Neural cell (in vitro differentiated cells): ENCODE measurements at regions not wholly inside any gene's neighbourhood (a gene's known extent, or its start where the extent isn't known, plus 50 kb on each side); places are given as distances from the start of the nearest gene placed in this dataset.

ENCODE experiments used
- H2AFZ ChIP-seq: fragments of 200-600, 300-800 bp; sonication (generic), shearing (Covaris generic); 2 replicates; pipeline ENCODE4 v1.6.0; 2014; ENCODE audit warnings: low read depth, mild to moderate bottlenecking, antibody characterized with exemption, low read length, moderate library complexity
- H3F3A ChIP-seq: fragments of 200-600 bp; shearing (Covaris generic); 2 replicates; pipeline ENCODE4 v1.6.1; 2016; ENCODE audit warnings: mild to moderate bottlenecking, moderate library complexity, mixed read lengths, antibody characterized with exemption, low read length; ENCODE audit not compliant: insufficient read depth, poor library complexity, severe bottlenecking
- H3K27ac ChIP-seq: fragments of 200-600, 300-800 bp; sonication (generic), shearing (Covaris generic); 2 replicates; pipeline ENCODE4 v1.5.1; 2014; ENCODE audit warnings: mild to moderate bottlenecking, low read length, moderate library complexity
- H3K27me3 ChIP-seq: fragments of 300-800, 200-600 bp; sonication (generic), shearing (Covaris generic); 2 replicates; pipeline ENCODE4 v1.6.0; 2014; ENCODE audit warnings: mild to moderate bottlenecking, low read depth, low read length, moderate library complexity; ENCODE audit not compliant: insufficient read depth
- H3K36me3 ChIP-seq: fragments of 300-800, 200-600 bp; sonication (generic), shearing (Covaris generic); 2 replicates; pipeline ENCODE4 v1.5.1; 2014; ENCODE audit warnings: mild to moderate bottlenecking, antibody characterized with exemption, low read length, moderate library complexity; ENCODE audit not compliant: insufficient read depth
- H3K4me2 ChIP-seq: fragments of 300-800, 200-600 bp; sonication (generic), shearing (Covaris generic); 2 replicates; pipeline ENCODE4 v1.6.0; 2014; ENCODE audit warnings: mild to moderate bottlenecking, low read length
- H3K4me3 ChIP-seq: fragments of 300-800, 200-600 bp; sonication (generic), shearing (Covaris generic); 2 replicates; pipeline ENCODE4 v1.5.1; 2014; ENCODE audit warnings: mild to moderate bottlenecking, low read length, moderate library complexity
- H3K79me2 ChIP-seq: fragments of 200-600 bp; shearing (Covaris generic); replicated peaks from 2 replicates; pipeline ENCODE4 v1.6.0; 2014; ENCODE audit warnings: mild to moderate bottlenecking, low read length, moderate library complexity; ENCODE audit not compliant: insufficient read depth
- H3K9ac ChIP-seq: fragments of 300-800, 200-600 bp; sonication (generic), shearing (Covaris generic); 2 replicates; pipeline ENCODE4 v1.6.1; 2016; ENCODE audit warnings: mild to moderate bottlenecking, low read length, mixed read lengths
- H3K9me2 ChIP-seq: fragments of 200-600 bp; shearing (Covaris generic); 2 replicates; pipeline ENCODE4 v1.6.1; 2016; ENCODE audit warnings: mild to moderate bottlenecking, low read length, mixed read lengths; ENCODE audit not compliant: insufficient read depth
- H3K9me3 ChIP-seq: fragments of 200-600, 300-800 bp; sonication (generic), shearing (Covaris generic); 2 replicates; pipeline ENCODE4 v1.6.1; 2016; ENCODE audit warnings: mild to moderate bottlenecking, mixed run types, low read length, moderate library complexity, mixed read lengths
- H4K20me1 ChIP-seq: fragments of 200-600 bp; shearing (Covaris generic); 2 replicates; pipeline ENCODE4 v1.6.1; 2016; ENCODE audit warnings: mild to moderate bottlenecking, mixed run types; ENCODE audit not compliant: insufficient read depth
- EP300 ChIP-seq: fragments of 450-650 bp; conservative IDR thresholded peaks from 2 replicates; pipeline ENCODE4 v1.6.1; 2014; ENCODE audit warnings: antibody characterized with exemption, mild to moderate bottlenecking, moderate library complexity; ENCODE audit not compliant: poor library complexity, severe bottlenecking
- MXI1 ChIP-seq: fragments of 450-650 bp; conservative IDR thresholded peaks from 2 replicates; pipeline ENCODE4 v1.6.1; 2014; ENCODE audit warnings: antibody characterized with exemption, mild to moderate bottlenecking; ENCODE audit not compliant: poor library complexity, severe bottlenecking
- POLR2AphosphoS5 ChIP-seq: IDR thresholded peaks from 2 replicates; pipeline ENCODE4 v1.6.1; 2012
- SMC3 ChIP-seq: fragments of 450-650 bp; conservative IDR thresholded peaks from 2 replicates; pipeline ENCODE4 v1.6.1; 2014; ENCODE audit warnings: antibody characterized with exemption, mild to moderate bottlenecking, moderate library complexity; ENCODE audit not compliant: poor library complexity
- TF ChIP-seq, protein P1 (sequence below): fragments of 450-650 bp; IDR thresholded peaks from 2 replicates; pipeline ENCODE4 v1.5.1; 2014; ENCODE audit warnings: antibody characterized with exemption, mild to moderate bottlenecking, moderate library complexity; ENCODE audit not compliant: poor library complexity, severe bottlenecking
- TF ChIP-seq, protein P2 (sequence below): IDR thresholded peaks from 2 replicates; pipeline ENCODE4 v1.6.1; 2012; ENCODE audit warnings: borderline replicate concordance

DNA sequence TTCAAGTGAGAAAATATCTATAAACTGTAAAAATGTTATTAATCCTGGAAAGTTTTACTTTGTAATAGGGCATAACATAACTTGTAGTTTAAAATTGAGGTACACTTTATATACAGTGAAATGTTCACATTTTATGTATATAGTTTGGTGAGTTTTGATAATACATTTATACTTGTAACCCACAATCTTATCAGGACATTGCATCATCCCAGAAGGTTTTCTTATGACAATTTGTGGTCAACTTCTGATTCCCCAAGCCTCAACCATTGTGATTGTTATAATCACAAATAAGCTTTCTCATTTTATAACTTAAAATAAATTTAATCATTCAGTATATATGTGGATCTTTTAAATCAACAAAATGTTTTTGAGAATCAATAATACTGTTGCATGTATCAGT lies 151.1 kb downstream of the TFPI2 start:
- Histone ChIP-seq H2AFZ (no peak overlapping the region), H3K4me3 (no peak overlapping the region), H3K9ac (no peak overlapping the region), H3K4me2 (no peak overlapping the region), H3K27me3 (no peaks in the 10 kb centered on the region), H3K79me2 (no peaks in the 10 kb centered on the region), H3F3A (no peaks in the 10 kb centered on the region), H3K9me2 (no peaks in the 10 kb centered on the region), H3K36me3 (no peaks in the 10 kb centered on the region), H4K20me1 (no peaks in the 10 kb centered on the region), H3K9me3 (no peaks in the 10 kb centered on the region), H3K27ac (no peak overlapping the region)
- TF ChIP-seq SMC3 (no peak), POLR2AphosphoS5 (no peak), MXI1 (no peak)
- TF ChIP-seq, protein P1, sequence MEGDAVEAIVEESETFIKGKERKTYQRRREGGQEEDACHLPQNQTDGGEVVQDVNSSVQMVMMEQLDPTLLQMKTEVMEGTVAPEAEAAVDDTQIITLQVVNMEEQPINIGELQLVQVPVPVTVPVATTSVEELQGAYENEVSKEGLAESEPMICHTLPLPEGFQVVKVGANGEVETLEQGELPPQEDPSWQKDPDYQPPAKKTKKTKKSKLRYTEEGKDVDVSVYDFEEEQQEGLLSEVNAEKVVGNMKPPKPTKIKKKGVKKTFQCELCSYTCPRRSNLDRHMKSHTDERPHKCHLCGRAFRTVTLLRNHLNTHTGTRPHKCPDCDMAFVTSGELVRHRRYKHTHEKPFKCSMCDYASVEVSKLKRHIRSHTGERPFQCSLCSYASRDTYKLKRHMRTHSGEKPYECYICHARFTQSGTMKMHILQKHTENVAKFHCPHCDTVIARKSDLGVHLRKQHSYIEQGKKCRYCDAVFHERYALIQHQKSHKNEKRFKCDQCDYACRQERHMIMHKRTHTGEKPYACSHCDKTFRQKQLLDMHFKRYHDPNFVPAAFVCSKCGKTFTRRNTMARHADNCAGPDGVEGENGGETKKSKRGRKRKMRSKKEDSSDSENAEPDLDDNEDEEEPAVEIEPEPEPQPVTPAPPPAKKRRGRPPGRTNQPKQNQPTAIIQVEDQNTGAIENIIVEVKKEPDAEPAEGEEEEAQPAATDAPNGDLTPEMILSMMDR: no peak

DNA sequence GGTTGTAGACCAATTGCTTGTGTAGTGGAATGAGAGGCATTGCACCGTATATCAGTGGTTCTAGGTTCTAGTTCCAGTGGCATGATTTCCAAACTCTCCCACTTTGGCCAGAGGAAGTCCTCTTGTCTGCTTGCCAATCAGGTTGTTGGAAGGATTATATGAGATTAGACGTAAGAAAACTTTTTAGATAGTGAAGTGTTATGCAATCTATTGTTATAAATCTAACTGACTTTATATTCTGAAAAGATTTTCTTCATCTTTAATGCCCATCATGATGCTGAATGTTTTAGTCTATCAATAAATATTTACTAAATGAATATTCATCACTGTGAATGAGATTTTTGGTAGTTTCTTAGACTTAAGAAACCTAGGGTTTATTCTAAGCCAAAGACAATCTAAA lies 152.6 kb downstream of the TFPI2 start:
- TF ChIP-seq, protein P1: no peak
- TF ChIP-seq, protein P2, sequence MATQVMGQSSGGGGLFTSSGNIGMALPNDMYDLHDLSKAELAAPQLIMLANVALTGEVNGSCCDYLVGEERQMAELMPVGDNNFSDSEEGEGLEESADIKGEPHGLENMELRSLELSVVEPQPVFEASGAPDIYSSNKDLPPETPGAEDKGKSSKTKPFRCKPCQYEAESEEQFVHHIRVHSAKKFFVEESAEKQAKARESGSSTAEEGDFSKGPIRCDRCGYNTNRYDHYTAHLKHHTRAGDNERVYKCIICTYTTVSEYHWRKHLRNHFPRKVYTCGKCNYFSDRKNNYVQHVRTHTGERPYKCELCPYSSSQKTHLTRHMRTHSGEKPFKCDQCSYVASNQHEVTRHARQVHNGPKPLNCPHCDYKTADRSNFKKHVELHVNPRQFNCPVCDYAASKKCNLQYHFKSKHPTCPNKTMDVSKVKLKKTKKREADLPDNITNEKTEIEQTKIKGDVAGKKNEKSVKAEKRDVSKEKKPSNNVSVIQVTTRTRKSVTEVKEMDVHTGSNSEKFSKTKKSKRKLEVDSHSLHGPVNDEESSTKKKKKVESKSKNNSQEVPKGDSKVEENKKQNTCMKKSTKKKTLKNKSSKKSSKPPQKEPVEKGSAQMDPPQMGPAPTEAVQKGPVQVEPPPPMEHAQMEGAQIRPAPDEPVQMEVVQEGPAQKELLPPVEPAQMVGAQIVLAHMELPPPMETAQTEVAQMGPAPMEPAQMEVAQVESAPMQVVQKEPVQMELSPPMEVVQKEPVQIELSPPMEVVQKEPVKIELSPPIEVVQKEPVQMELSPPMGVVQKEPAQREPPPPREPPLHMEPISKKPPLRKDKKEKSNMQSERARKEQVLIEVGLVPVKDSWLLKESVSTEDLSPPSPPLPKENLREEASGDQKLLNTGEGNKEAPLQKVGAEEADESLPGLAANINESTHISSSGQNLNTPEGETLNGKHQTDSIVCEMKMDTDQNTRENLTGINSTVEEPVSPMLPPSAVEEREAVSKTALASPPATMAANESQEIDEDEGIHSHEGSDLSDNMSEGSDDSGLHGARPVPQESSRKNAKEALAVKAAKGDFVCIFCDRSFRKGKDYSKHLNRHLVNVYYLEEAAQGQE: no peak
- TF ChIP-seq MXI1 (no peak), EP300 (no peak)
- no peak overlapping the region for H3K27ac ChIP-seq
- H2AFZ ChIP-seq: no peak overlapping the region

More for the DNA sequence above, 152.6 kb downstream of the TFPI2 start:
- H3K9me3 ChIP-seq: no peaks in the 10 kb centered on the region
- H4K20me1 ChIP-seq: no peaks in the 10 kb centered on the region
- no peak overlapping the region for H3K4me2 ChIP-seq
- no peaks in the 10 kb centered on the region for H3K27me3 ChIP-seq
- H3K79me2 ChIP-seq: no peaks in the 10 kb centered on the region
- H3F3A ChIP-seq: no peaks in the 10 kb centered on the region
- no peaks in the 10 kb centered on the region for H3K36me3 ChIP-seq
- no peak overlapping the region for H3K9ac ChIP-seq
- H3K4me3 ChIP-seq: no peak overlapping the region
- H3K9me2 ChIP-seq: no peaks in the 10 kb centered on the region
